GM19351 (cell line): ENCODE measurements at regions not wholly inside any gene's neighbourhood (a gene's known extent, or its start where the extent isn't known, plus 50 kb on each side); places are given as distances from the start of the nearest gene placed in this dataset.
"Not testable (repeated sequence)": the region's sequence is repeated elsewhere in the genome, so short reads cannot be mapped to it uniquely, and the experiment has no call there.

Experiments
- ATAC-seq: cut with Tn5 transposase; IDR thresholded peaks from one replicate; pipeline ENCODE4 v1.9.1; 2021; ENCODE audit warnings: mild to moderate bottlenecking, moderate library complexity; ENCODE audit not compliant: unreplicated experiment

GRCh38 chr22:47422736-47423135 is 660.3 kb downstream of the TBC1D22A start:
- no peak for ATAC-seq

- no peak for ATAC-seq
Observed at GRCh38 chr22:47421846-47422245, 659.4 kb downstream of the TBC1D22A start.

GRCh38 chr22:47420211-47420610 is 657.8 kb downstream of the TBC1D22A start:
- ATAC-seq: no peak

- no peak for ATAC-seq
Observed at GRCh38 chr22:47419239-47419638, 656.8 kb downstream of the TBC1D22A start.

- ATAC-seq: no peak
Observed at GRCh38 chr22:47417699-47418098, 655.2 kb downstream of the TBC1D22A start.

GRCh38 chr22:47411006-47411405 is 648.6 kb downstream of the TBC1D22A start:
- ATAC-seq: no peak

GRCh38 chr22:47409539-47410275 is 647.3 kb downstream of the TBC1D22A start:
- ATAC-seq: no peak

- no peak for ATAC-seq
Observed at GRCh38 chr22:47408409-47408808, 646.0 kb downstream of the TBC1D22A start.

- no peak for ATAC-seq
Observed at GRCh38 chr22:47407461-47408025, 645.1 kb downstream of the TBC1D22A start.

GRCh38 chr22:47406896-47407295 is 644.4 kb downstream of the TBC1D22A start:
- ATAC-seq: no peak

GRCh38 chr22:47406180-47406834 is 643.9 kb downstream of the TBC1D22A start:
- ATAC-seq: no peak

- not testable (repeated sequence) for ATAC-seq
Observed at GRCh38 chr22:47405222-47405621, 642.8 kb downstream of the TBC1D22A start.

GRCh38 chr22:47402876-47403525 is 640.6 kb downstream of the TBC1D22A start:
- ATAC-seq: no peak

- no peak for ATAC-seq
Observed at GRCh38 chr22:47401976-47402770, 639.7 kb downstream of the TBC1D22A start.

GRCh38 chr22:47401592-47401898 is 639.1 kb downstream of the TBC1D22A start:
- no peak for ATAC-seq

- ATAC-seq: no peak
Observed at GRCh38 chr22:47400701-47401591, 638.5 kb downstream of the TBC1D22A start.

- ATAC-seq: not testable (repeated sequence)
Observed at GRCh38 chr22:47400131-47400530, 637.7 kb downstream of the TBC1D22A start.

GRCh38 chr22:47398921-47399790 is 636.7 kb downstream of the TBC1D22A start:
- ATAC-seq: no peak

- ATAC-seq: no peak
Observed at GRCh38 chr22:47398491-47398890, 636.0 kb downstream of the TBC1D22A start.
